ENCODE measurements at regions not wholly inside any gene's neighbourhood (a gene's known extent, or its start where the extent isn't known, plus 50 kb on each side); places are given as distances from the start of the nearest gene placed in this dataset.

DNA sequence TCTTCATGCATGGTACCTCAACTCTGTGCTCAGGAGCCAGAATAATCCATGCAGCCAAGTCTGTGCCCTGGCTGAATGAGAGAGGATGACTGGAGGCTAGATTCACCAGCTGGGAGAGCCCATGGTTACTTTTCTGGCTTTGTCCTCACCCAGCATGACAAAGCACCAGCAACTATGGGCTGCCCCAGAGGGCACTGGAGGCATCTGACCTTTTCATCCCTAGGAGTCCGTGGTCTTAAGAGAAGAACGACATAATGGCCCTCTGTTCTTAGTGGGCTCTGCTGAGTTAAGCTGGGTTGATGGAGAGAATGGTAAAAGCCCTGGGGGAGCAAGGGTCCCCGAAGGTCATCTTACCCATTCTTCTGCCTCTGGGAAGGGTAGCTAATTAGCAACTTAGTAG, 54.6 kb upstream of the TNP1 start:
- TF ChIP-seq, protein P1, sequence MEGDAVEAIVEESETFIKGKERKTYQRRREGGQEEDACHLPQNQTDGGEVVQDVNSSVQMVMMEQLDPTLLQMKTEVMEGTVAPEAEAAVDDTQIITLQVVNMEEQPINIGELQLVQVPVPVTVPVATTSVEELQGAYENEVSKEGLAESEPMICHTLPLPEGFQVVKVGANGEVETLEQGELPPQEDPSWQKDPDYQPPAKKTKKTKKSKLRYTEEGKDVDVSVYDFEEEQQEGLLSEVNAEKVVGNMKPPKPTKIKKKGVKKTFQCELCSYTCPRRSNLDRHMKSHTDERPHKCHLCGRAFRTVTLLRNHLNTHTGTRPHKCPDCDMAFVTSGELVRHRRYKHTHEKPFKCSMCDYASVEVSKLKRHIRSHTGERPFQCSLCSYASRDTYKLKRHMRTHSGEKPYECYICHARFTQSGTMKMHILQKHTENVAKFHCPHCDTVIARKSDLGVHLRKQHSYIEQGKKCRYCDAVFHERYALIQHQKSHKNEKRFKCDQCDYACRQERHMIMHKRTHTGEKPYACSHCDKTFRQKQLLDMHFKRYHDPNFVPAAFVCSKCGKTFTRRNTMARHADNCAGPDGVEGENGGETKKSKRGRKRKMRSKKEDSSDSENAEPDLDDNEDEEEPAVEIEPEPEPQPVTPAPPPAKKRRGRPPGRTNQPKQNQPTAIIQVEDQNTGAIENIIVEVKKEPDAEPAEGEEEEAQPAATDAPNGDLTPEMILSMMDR (IDR thresholded peaks at IDR 0.05): no peak
- no peak for TF ChIP-seq POLR2A (IDR thresholded peaks at IDR 0.05)
- no peak for TF ChIP-seq POLR2AphosphoS5 (IDR thresholded peaks at IDR 0.05)

Measured in prostate gland (tissue), 2 donors.